ENCODE measurements at regions not wholly inside any gene's neighbourhood (a gene's known extent, or its start where the extent isn't known, plus 50 kb on each side); places are given as distances from the start of the nearest gene placed in this dataset.

DNA sequence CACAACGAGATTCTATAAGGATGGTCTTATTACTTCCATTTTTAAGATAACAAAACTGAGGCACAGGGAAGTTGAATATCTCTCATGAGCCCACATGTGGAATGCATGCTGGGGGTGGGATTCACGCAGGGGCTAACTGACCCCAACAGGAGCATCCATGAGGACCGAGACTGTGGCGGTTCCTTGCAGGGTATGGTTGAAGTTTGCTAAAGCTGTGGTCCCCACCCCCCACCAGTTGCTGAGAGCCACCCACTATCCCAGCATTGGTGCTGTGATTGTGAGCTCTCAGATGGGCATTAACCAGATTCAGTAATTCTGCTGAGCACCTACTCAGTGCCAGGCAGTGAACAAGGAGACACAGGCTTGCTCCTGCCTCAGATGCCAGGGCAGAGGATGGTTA is 116.0 kb upstream of the TEX51 start:
- Histone ChIP-seq H3F3A (ENCODE audit: insufficient read depth, low read length) (no peaks in the 10 kb centered on the region), H3K4me1 (ENCODE audit: insufficient read depth, low read length, severe bottlenecking) (no peaks in the 10 kb centered on the region), H3K27me3 (ENCODE audit: insufficient read depth, low read length) (no peaks in the 10 kb centered on the region), H3K27ac (ENCODE audit: low read depth, low read length, poor library complexity, severe bottlenecking) (no peak overlapping the region), H3K9me3 (ENCODE audit: low read length) (no peaks in the 10 kb centered on the region), H3K9me2 (ENCODE audit: low read depth, low read length) (no peaks in the 10 kb centered on the region), H3K36me3 (ENCODE audit: insufficient read depth, low read length) (no peaks in the 10 kb centered on the region), H2AFZ (ENCODE audit: low read length) (no peak overlapping the region), H3K4me3 (ENCODE audit: low read depth, low read length, poor library complexity, severe bottlenecking) (no peak overlapping the region), H3K9ac (ENCODE audit: low read length) (no peak overlapping the region), H3K79me2 (ENCODE audit: insufficient read depth, low read length) (no peaks in the 10 kb centered on the region), H3K4me2 (ENCODE audit: low read length) (no peak overlapping the region), H4K20me1 (ENCODE audit: insufficient read depth, low read length) (no peaks in the 10 kb centered on the region)
- no peak for TF ChIP-seq EZH2 (IDR thresholded peaks at IDR 0.05; ENCODE audit: borderline replicate concordance, low read length)
- TF ChIP-seq, protein P1, sequence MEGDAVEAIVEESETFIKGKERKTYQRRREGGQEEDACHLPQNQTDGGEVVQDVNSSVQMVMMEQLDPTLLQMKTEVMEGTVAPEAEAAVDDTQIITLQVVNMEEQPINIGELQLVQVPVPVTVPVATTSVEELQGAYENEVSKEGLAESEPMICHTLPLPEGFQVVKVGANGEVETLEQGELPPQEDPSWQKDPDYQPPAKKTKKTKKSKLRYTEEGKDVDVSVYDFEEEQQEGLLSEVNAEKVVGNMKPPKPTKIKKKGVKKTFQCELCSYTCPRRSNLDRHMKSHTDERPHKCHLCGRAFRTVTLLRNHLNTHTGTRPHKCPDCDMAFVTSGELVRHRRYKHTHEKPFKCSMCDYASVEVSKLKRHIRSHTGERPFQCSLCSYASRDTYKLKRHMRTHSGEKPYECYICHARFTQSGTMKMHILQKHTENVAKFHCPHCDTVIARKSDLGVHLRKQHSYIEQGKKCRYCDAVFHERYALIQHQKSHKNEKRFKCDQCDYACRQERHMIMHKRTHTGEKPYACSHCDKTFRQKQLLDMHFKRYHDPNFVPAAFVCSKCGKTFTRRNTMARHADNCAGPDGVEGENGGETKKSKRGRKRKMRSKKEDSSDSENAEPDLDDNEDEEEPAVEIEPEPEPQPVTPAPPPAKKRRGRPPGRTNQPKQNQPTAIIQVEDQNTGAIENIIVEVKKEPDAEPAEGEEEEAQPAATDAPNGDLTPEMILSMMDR (IDR thresholded peaks at IDR 0.05; ENCODE audit: low read length), result no peak

- Histone ChIP-seq H3K4me1 (ENCODE audit: insufficient read depth, low read length, severe bottlenecking) (no peaks in the 10 kb centered on the region), H3K4me3 (ENCODE audit: low read depth, low read length, poor library complexity, severe bottlenecking) (no peak overlapping the region), H3K79me2 (ENCODE audit: insufficient read depth, low read length) (no peaks in the 10 kb centered on the region), H3K9me2 (ENCODE audit: low read depth, low read length) (no peaks in the 10 kb centered on the region), H3K9ac (ENCODE audit: low read length) (no peak overlapping the region), H4K20me1 (ENCODE audit: insufficient read depth, low read length) (no peaks in the 10 kb centered on the region), H3K27ac (ENCODE audit: low read depth, low read length, poor library complexity, severe bottlenecking) (no peak overlapping the region), H3F3A (ENCODE audit: insufficient read depth, low read length) (no peaks in the 10 kb centered on the region), H2AFZ (ENCODE audit: low read length) (no peak overlapping the region), H3K9me3 (ENCODE audit: low read length) (no peaks in the 10 kb centered on the region), H3K36me3 (ENCODE audit: insufficient read depth, low read length) (no peaks in the 10 kb centered on the region), H3K27me3 (ENCODE audit: insufficient read depth, low read length) (no peaks in the 10 kb centered on the region), H3K4me2 (ENCODE audit: low read length) (no peak overlapping the region)
- TF ChIP-seq, protein P1 (IDR thresholded peaks at IDR 0.05; ENCODE audit: low read length), result no peak
- no peak for TF ChIP-seq EZH2 (IDR thresholded peaks at IDR 0.05; ENCODE audit: borderline replicate concordance, low read length)
Measured at GRCh38 chr2:126783341-126783740, 115.3 kb upstream of the TEX51 start.

DNA sequence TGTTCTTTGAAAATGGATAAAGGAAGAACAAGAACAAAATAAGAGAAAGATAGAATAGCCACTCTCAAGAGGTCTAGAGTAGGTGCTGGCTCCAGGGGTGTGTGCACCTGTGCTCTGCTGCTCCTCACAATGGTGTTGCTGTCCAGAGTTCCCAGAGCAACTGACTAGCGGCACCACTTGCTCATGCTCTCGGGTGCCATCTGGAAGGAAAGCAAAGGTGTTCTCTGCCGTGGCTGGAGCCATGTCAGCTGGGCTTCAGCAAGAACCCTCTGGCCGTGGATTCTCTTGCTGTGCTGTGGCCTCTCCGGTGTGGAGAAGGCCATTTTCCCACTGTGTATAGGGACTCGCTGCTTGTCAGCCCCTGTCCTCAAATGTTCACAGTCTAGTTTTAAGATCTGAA is 114.6 kb upstream of the TEX51 start:
- Histone ChIP-seq H3K9me2 (ENCODE audit: low read depth, low read length) (no peaks in the 10 kb centered on the region), H3K4me3 (ENCODE audit: low read depth, low read length, poor library complexity, severe bottlenecking) (no peak overlapping the region), H3K27ac (ENCODE audit: low read depth, low read length, poor library complexity, severe bottlenecking) (no peak overlapping the region), H3K27me3 (ENCODE audit: insufficient read depth, low read length) (no peaks in the 10 kb centered on the region), H3K79me2 (ENCODE audit: insufficient read depth, low read length) (no peaks in the 10 kb centered on the region), H3K36me3 (ENCODE audit: insufficient read depth, low read length) (no peaks in the 10 kb centered on the region), H4K20me1 (ENCODE audit: insufficient read depth, low read length) (no peaks in the 10 kb centered on the region), H3F3A (ENCODE audit: insufficient read depth, low read length) (no peaks in the 10 kb centered on the region), H2AFZ (ENCODE audit: low read length) (no peak overlapping the region), H3K4me2 (ENCODE audit: low read length) (no peak overlapping the region), H3K9me3 (ENCODE audit: low read length) (no peaks in the 10 kb centered on the region), H3K9ac (ENCODE audit: low read length) (no peak overlapping the region), H3K4me1 (ENCODE audit: insufficient read depth, low read length, severe bottlenecking) (no peaks in the 10 kb centered on the region)
- TF ChIP-seq, protein P1 (IDR thresholded peaks at IDR 0.05; ENCODE audit: low read length), result no peak
- no peak for TF ChIP-seq EZH2 (IDR thresholded peaks at IDR 0.05; ENCODE audit: borderline replicate concordance, low read length)

All from OCI-LY1 (cell line).